ENCODE measurements at regions not wholly inside any gene's neighbourhood (a gene's known extent, or its start where the extent isn't known, plus 50 kb on each side); places are given as distances from the start of the nearest gene placed in this dataset.

GRCh38 chr2:138176862-138177439, 212.7 kb downstream of the HNMT start:
- intact Hi-C loops (cut with DNase I): no loop called here
- Histone ChIP-seq H3K27me3 (no peaks in the 10 kb centered on the region), H3K4me1 (no peaks in the 10 kb centered on the region), H3K27ac (no peak overlapping the region), H3K9me3 (no peaks in the 10 kb centered on the region), H3K36me3 (no peaks in the 10 kb centered on the region), H3K4me3 (no peak overlapping the region)
- no peak for ATAC-seq
- no peak for TF ChIP-seq CTCF (IDR thresholded peaks at IDR 0.05)
- DNase-seq: no peak

- Histone ChIP-seq H3K36me3 (no peaks in the 10 kb centered on the region), H3K27ac (no peak overlapping the region), H3K9me3 (no peaks in the 10 kb centered on the region), H3K4me1 (no peaks in the 10 kb centered on the region), H3K27me3 (no peaks in the 10 kb centered on the region), H3K4me3 (no peak overlapping the region)
- no peak for TF ChIP-seq CTCF (IDR thresholded peaks at IDR 0.05)
- DNase-seq: no peak
- intact Hi-C loops (cut with DNase I): no loop called here
- ATAC-seq: no peak
Measured at GRCh38 chr2:138177693-138178092, 213.4 kb downstream of the HNMT start.

- Histone ChIP-seq H3K36me3 (no peaks in the 10 kb centered on the region), H3K9me3 (no peaks in the 10 kb centered on the region), H3K4me3 (no peak overlapping the region), H3K27me3 (no peaks in the 10 kb centered on the region), H3K27ac (no peak overlapping the region), H3K4me1 (no peaks in the 10 kb centered on the region)
- ATAC-seq (no peak), DNase-seq (peak in 1 of 4 donors; percentile 3)
- TF ChIP-seq CTCF (IDR thresholded peaks at IDR 0.05): no peak
- intact Hi-C loops (cut with DNase I): no loop called here
Measured at GRCh38 chr2:138180692-138181386, 216.6 kb downstream of the HNMT start.

GRCh38 chr2:138182250-138182936, 218.1 kb downstream of the HNMT start:
- DNase-seq (no peak), ATAC-seq (no peak)
- no peak for TF ChIP-seq CTCF (IDR thresholded peaks at IDR 0.05)
- H3K4me3 ChIP-seq: no peak overlapping the region
- no peaks in the 10 kb centered on the region for H3K4me1 ChIP-seq
- no peaks in the 10 kb centered on the region for H3K9me3 ChIP-seq
- no peak overlapping the region for H3K27ac ChIP-seq
- intact Hi-C loops (cut with DNase I): no loop called here
- H3K36me3 ChIP-seq: no peaks in the 10 kb centered on the region
- no peaks in the 10 kb centered on the region for H3K27me3 ChIP-seq

GRCh38 chr2:138182937-138183312, 218.7 kb downstream of the HNMT start:
- no peaks in the 10 kb centered on the region for H3K4me1 ChIP-seq
- TF ChIP-seq CTCF (IDR thresholded peaks at IDR 0.05): no peak
- no peak for DNase-seq
- H3K4me3 ChIP-seq: no peak overlapping the region
- no peaks in the 10 kb centered on the region for H3K27me3 ChIP-seq
- H3K27ac ChIP-seq: no peak overlapping the region
- intact Hi-C loops (cut with DNase I): no loop called here
- no peaks in the 10 kb centered on the region for H3K9me3 ChIP-seq
- H3K36me3 ChIP-seq: no peaks in the 10 kb centered on the region
- no peak for ATAC-seq

Measured in left lung (tissue), 4 donors.